IMR-90 (cell line): ENCODE measurements at regions not wholly inside any gene's neighbourhood (a gene's known extent, or its start where the extent isn't known, plus 50 kb on each side); places are given as distances from the start of the nearest gene placed in this dataset.

ENCODE experiments used
- ATAC-seq: fragments of 200-7000 bp; cut with Tn5 transposase; 2 replicates; pipeline ENCODE4 v1.9.1; 2020; ENCODE audit warnings: low read depth, mild to moderate bottlenecking, moderate library complexity
- BruUV-seq: library from RNA; stranded (reverse); fragments of 400-500 nt; replicated peaks from 2 replicates; lab custom pipeline; 2021; lab: Mats Ljungman, UMichigan
- CTCF ChIA-PET: fragments of 300-600 bp; formaldehyde crosslinking; extraction: SDS; loops from one replicate; lab custom pipeline; 2021; ENCODE audit warnings: antibody characterized with exemption; lab: Yijun Ruan, JAX
- POLR2A ChIA-PET: fragments of 300-600 bp; sonication (Branson Sonifier 250); formaldehyde crosslinking; loops from one replicate; lab custom pipeline; 2022; ENCODE audit warnings: antibody characterized with exemption; ENCODE audit not compliant: unreplicated experiment; lab: Charles Lee
- DNase-seq: peaks from one replicate; pipeline ENCODE4 v3.0.0; 2013
- H2AFZ ChIP-seq: replicated peaks from 2 replicates; pipeline ENCODE3; 2013; ENCODE audit warnings: low read length, mild to moderate bottlenecking; ENCODE audit not compliant: poor library complexity
- H2AK5ac ChIP-seq: 2 replicates; pipeline ENCODE4 v1.6.1; 2013; ENCODE audit warnings: low read depth, low read length, inconsistent platforms
- H2AK9ac ChIP-seq: replicated peaks from 2 replicates; pipeline ENCODE3; 2013; ENCODE audit warnings: mild to moderate bottlenecking, low read depth, low read length, moderate library complexity; ENCODE audit not compliant: poor library complexity
- H2BK120ac ChIP-seq: 2 replicates; pipeline ENCODE4 v1.6.1; 2013; ENCODE audit warnings: low read depth, low read length, inconsistent platforms
- H2BK15ac ChIP-seq: 3 replicates; pipeline ENCODE4 v1.6.1; 2013; ENCODE audit warnings: low read depth, low read length, inconsistent platforms
- H2BK20ac ChIP-seq: 2 replicates; pipeline ENCODE4 v1.6.1; 2013; ENCODE audit warnings: low read depth, mild to moderate bottlenecking, inconsistent platforms, low read length, moderate library complexity
- H2BK5ac ChIP-seq: 2 replicates; pipeline ENCODE4 v1.6.1; 2013; ENCODE audit warnings: mild to moderate bottlenecking, low read depth, low read length, inconsistent platforms; ENCODE audit not compliant: poor library complexity, severe bottlenecking
- H3K14ac ChIP-seq: replicated peaks from 2 replicates; pipeline ENCODE4 v1.6.1; 2013; ENCODE audit warnings: low read depth, low read length, inconsistent platforms
- H3K18ac ChIP-seq: 2 replicates; pipeline ENCODE4 v1.6.1; 2013; ENCODE audit warnings: low read depth, low read length, control low read depth
- H3K23ac ChIP-seq: 2 replicates; pipeline ENCODE4 v1.6.1; 2013; ENCODE audit warnings: low read depth, low read length, inconsistent platforms
- H3K27ac ChIP-seq: 2 replicates; pipeline ENCODE4 v1.5.1; 2013; ENCODE audit warnings: mild to moderate bottlenecking, control low read depth, low read length; ENCODE audit not compliant: insufficient read depth
- H3K27me3 ChIP-seq: 2 replicates; pipeline ENCODE4 v1.6.1; 2013; ENCODE audit warnings: low read length; ENCODE audit not compliant: control insufficient read depth, insufficient read depth
- H3K36me3 ChIP-seq: 2 replicates; pipeline ENCODE4 v1.6.1; 2013; ENCODE audit warnings: low read length, mixed read lengths; ENCODE audit not compliant: control insufficient read depth, insufficient read depth
- H3K4ac ChIP-seq: 2 replicates; pipeline ENCODE4 v1.6.1; 2013; ENCODE audit warnings: low read depth, low read length, inconsistent platforms
- H3K4me1 ChIP-seq: 2 replicates; pipeline ENCODE4 v1.6.1; 2013; ENCODE audit warnings: low read length, mixed read lengths; ENCODE audit not compliant: control insufficient read depth, insufficient read depth
- H3K4me2 ChIP-seq: 2 replicates; pipeline ENCODE4 v1.6.1; 2013; ENCODE audit warnings: low read depth, mild to moderate bottlenecking, control low read depth, low read length, moderate library complexity
- H3K4me3 ChIP-seq: 2 replicates; pipeline ENCODE4 v1.5.1; 2013; ENCODE audit warnings: low read depth, mild to moderate bottlenecking, control low read depth, low read length, moderate library complexity; ENCODE audit not compliant: insufficient read depth
- H3K56ac ChIP-seq: 2 replicates; pipeline ENCODE4 v1.6.1; 2013; ENCODE audit warnings: low read length, inconsistent platforms; ENCODE audit not compliant: insufficient read depth; ENCODE audit errors: extremely low read depth
- H3K79me1 ChIP-seq, 2 experiments: 2 replicates each; pipeline ENCODE4 v1.6.1; 2013; ENCODE audit warnings: low read length in 2 of 2, inconsistent platforms in 1 of 2, low read depth in 1 of 2
- H3K9ac ChIP-seq: 2 replicates; pipeline ENCODE4 v1.6.1; 2013; ENCODE audit warnings: low read depth, low read length, control low read depth
- H3K9me1 ChIP-seq: 2 replicates; pipeline ENCODE4 v1.6.1; 2013; ENCODE audit warnings: low read length, inconsistent platforms; ENCODE audit not compliant: insufficient read depth
- H3K9me3 ChIP-seq: 2 replicates; pipeline ENCODE4 v1.6.1; 2013; ENCODE audit warnings: low read length; ENCODE audit not compliant: control insufficient read depth, insufficient read depth
- H4K20me1 ChIP-seq: 2 replicates; pipeline ENCODE4 v1.6.1; 2013; ENCODE audit warnings: low read length, inconsistent platforms; ENCODE audit not compliant: insufficient read depth
- H4K5ac ChIP-seq: 2 replicates; pipeline ENCODE4 v1.6.1; 2013; ENCODE audit warnings: mild to moderate bottlenecking, low read depth, low read length, control low read depth
- H4K8ac ChIP-seq, 2 experiments: 2 replicates each; pipeline ENCODE4 v1.6.1; 2013; ENCODE audit warnings: low read depth in 2 of 2, low read length in 2 of 2, control low read depth in 1 of 2, inconsistent platforms in 1 of 2
- H4K91ac ChIP-seq: 2 replicates; pipeline ENCODE4 v1.6.1; 2013; ENCODE audit warnings: low read depth, low read length, inconsistent platforms; ENCODE audit not compliant: insufficient read depth
- BHLHE40 ChIP-seq: fragments of 150-350 bp; IDR thresholded peaks from 2 replicates; pipeline ENCODE4 v1.6.1; 2016; ENCODE audit warnings: mild to moderate bottlenecking, low read depth, low read length
- CEBPB ChIP-seq: IDR thresholded peaks from 2 replicates; pipeline ENCODE4 v1.6.1; 2012; ENCODE audit warnings: low read depth, low read length, improper control_type of control experiment
- FOS ChIP-seq: fragments of 150-350 bp; IDR thresholded peaks from 2 replicates; pipeline ENCODE4 v1.6.1; 2016; ENCODE audit warnings: low read depth, low read length
- MAFK ChIP-seq: IDR thresholded peaks from 2 replicates; pipeline ENCODE4 v1.6.1; 2012; ENCODE audit warnings: low read depth, low read length, improper control_type of control experiment
- MAZ ChIP-seq: IDR thresholded peaks from 2 replicates; pipeline ENCODE4 v1.6.1; 2012; ENCODE audit warnings: low read depth, mild to moderate bottlenecking, low read length, improper control_type of control experiment, moderate library complexity, borderline replicate concordance
- MXI1 ChIP-seq: IDR thresholded peaks from 2 replicates; pipeline ENCODE4 v1.6.1; 2012; ENCODE audit warnings: low read depth, mild to moderate bottlenecking, low read length, moderate library complexity, borderline replicate concordance
- POLR2A ChIP-seq: IDR thresholded peaks from 2 replicates; pipeline ENCODE4 v1.6.1; 2012; ENCODE audit warnings: mild to moderate bottlenecking, low read depth, low read length
- RAD21 ChIP-seq: IDR thresholded peaks from 2 replicates; pipeline ENCODE4 v1.6.1; 2012; ENCODE audit warnings: low read length, improper control_type of control experiment
- RCOR1 ChIP-seq: IDR thresholded peaks from 2 replicates; pipeline ENCODE4 v1.6.1; 2012; ENCODE audit warnings: mild to moderate bottlenecking, low read length, improper control_type of control experiment; ENCODE audit not compliant: insufficient replicate concordance
- RFX5 ChIP-seq: IDR thresholded peaks from 2 replicates; pipeline ENCODE4 v1.8.0; 2012; ENCODE audit warnings: low read depth, mild to moderate bottlenecking, low read length, moderate library complexity
- SMC3 ChIP-seq: fragments of 150-350 bp; IDR thresholded peaks from 2 replicates; pipeline ENCODE4 v1.6.1; 2016; ENCODE audit warnings: low read depth, mild to moderate bottlenecking, antibody characterized with exemption, low read length, moderate library complexity
- WGBS, 2 experiments: methylation state at CpG; one replicate each; pipeline versions ENCODE4 v1.1.5 to v1.1.7; 2013; ENCODE audit warnings: missing lambda C conversion rate in 2 of 2; ENCODE audit not compliant: insufficient read length in 1 of 2; ENCODE audit errors: extremely low coverage in 2 of 2; 5-methylcytosine and 5-hydroxymethylcytosine counted together
- dilution Hi-C: fragments of 300-500 bp; cut with HindIII; formaldehyde crosslinking; loops from one replicate; pipeline ENCODE4 v1.14.3; 2018; ENCODE audit warnings: low sequenced_read_pairs; ENCODE audit not compliant: unreplicated experiment
- in situ Hi-C: fragments of 300-500 bp; cut with MboI; formaldehyde crosslinking; loops from 3 replicates; pipeline ENCODE4 v1.14.3; 2019; ENCODE audit warnings: low sequenced_read_pairs, inconsistent platforms, mixed read lengths
- intact Hi-C: fragments of 100-400 bp; cut with micrococcal nuclease; formaldehyde crosslinking; loops from 2 replicates; pipeline ENCODE4 v1.10.0; 2022
- TF ChIP-seq, protein P1 (sequence below): fragments of 150-350 bp; IDR thresholded peaks from 2 replicates; pipeline ENCODE4 v1.6.1; 2016; ENCODE audit warnings: low read depth, mild to moderate bottlenecking, low read length, moderate library complexity, borderline replicate concordance
- TF ChIP-seq, protein P2 (sequence below): conservative IDR thresholded peaks from 2 replicates; pipeline ENCODE4 v1.5.1; 2012; ENCODE audit warnings: mild to moderate bottlenecking, low read depth, low read length, improper control_type of control experiment

DNA sequence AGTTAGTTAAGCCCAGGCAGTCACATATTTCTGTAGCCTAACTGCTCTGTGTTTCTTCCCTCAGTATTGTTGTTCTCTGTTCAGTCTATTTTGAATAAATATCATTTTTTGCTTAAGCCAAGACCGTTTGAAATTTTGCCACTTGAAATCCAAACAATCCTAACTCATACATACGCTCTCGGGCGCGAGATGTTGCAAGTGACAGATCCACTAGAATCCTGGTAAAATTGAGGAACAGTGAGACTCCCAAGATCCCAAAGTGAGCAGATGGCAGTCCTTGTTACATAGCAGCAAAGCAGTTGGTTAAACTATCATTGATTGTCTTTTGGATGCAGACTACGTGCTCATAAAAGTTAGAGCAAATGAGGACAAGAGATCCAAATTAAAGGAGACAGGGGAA, 625.4 kb downstream of the TBL1XR1 start:
- H3K56ac ChIP-seq = no peak overlapping the region
- H3K9me1 ChIP-seq = no peaks in the 10 kb centered on the region
- no peak overlapping the region for H3K4me2 ChIP-seq
- no peaks in the 10 kb centered on the region for H3K4me1 ChIP-seq
- dilution Hi-C loops (no loop called here), intact Hi-C loops (no loop called here), in situ Hi-C loops (no loop called here)
- no peaks in the 10 kb centered on the region; the same call in 1 of the 2 replicates for H3K9me3 ChIP-seq
- no peak overlapping the region for H2BK15ac ChIP-seq
- no peak overlapping the region for H3K27ac ChIP-seq
- no peak overlapping the region for H3K4me3 ChIP-seq
- DNase-seq = no peak
- H2BK20ac ChIP-seq = no peak overlapping the region
- CTCF ChIA-PET = no interaction called here
- H2AK9ac ChIP-seq = no peak overlapping the region
- POLR2A ChIA-PET = no interaction called here
- no peak overlapping the region for H3K23ac ChIP-seq
- H4K91ac ChIP-seq = no peak overlapping the region
- WGBS, 2 experiments = no CpG with 5 or more reads among the region's 6 CpGs
- H2AFZ ChIP-seq = no peak overlapping the region
- no peaks in the 10 kb centered on the region for H3K36me3 ChIP-seq
- no TSS peak for BruUV-seq
- no peak overlapping the region for H3K14ac ChIP-seq
- no peak overlapping the region for H4K5ac ChIP-seq
- TF ChIP-seq POLR2A (no peak), FOS (no peak), SMC3 (no peak), RFX5 (no peak), MXI1 (no peak), MAFK (no peak), BHLHE40 (no peak), RAD21 (no peak), RCOR1 (no peak), CEBPB (no peak), MAZ (no peak)
- TF ChIP-seq, protein P1, sequence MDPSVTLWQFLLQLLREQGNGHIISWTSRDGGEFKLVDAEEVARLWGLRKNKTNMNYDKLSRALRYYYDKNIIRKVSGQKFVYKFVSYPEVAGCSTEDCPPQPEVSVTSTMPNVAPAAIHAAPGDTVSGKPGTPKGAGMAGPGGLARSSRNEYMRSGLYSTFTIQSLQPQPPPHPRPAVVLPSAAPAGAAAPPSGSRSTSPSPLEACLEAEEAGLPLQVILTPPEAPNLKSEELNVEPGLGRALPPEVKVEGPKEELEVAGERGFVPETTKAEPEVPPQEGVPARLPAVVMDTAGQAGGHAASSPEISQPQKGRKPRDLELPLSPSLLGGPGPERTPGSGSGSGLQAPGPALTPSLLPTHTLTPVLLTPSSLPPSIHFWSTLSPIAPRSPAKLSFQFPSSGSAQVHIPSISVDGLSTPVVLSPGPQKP = no peak
- TF ChIP-seq, protein P2, sequence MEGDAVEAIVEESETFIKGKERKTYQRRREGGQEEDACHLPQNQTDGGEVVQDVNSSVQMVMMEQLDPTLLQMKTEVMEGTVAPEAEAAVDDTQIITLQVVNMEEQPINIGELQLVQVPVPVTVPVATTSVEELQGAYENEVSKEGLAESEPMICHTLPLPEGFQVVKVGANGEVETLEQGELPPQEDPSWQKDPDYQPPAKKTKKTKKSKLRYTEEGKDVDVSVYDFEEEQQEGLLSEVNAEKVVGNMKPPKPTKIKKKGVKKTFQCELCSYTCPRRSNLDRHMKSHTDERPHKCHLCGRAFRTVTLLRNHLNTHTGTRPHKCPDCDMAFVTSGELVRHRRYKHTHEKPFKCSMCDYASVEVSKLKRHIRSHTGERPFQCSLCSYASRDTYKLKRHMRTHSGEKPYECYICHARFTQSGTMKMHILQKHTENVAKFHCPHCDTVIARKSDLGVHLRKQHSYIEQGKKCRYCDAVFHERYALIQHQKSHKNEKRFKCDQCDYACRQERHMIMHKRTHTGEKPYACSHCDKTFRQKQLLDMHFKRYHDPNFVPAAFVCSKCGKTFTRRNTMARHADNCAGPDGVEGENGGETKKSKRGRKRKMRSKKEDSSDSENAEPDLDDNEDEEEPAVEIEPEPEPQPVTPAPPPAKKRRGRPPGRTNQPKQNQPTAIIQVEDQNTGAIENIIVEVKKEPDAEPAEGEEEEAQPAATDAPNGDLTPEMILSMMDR = no peak
- H3K4ac ChIP-seq = no peak overlapping the region
- H3K9ac ChIP-seq = no peak overlapping the region
- no peak overlapping the region for H2BK5ac ChIP-seq
- no peaks in the 10 kb centered on the region for H3K79me1 ChIP-seq
- H3K18ac ChIP-seq = no peak overlapping the region
- no peak overlapping the region for H2AK5ac ChIP-seq
- H2BK120ac ChIP-seq = no peak overlapping the region
- ATAC-seq = no peak
- no peaks in the 10 kb centered on the region for H3K27me3 ChIP-seq
- no peaks in the 10 kb centered on the region for H4K20me1 ChIP-seq
- no peak overlapping the region for H4K8ac ChIP-seq
